Right hindlimb (tissue), 1 donor: ENCODE measurements at regions not wholly inside any gene's neighbourhood (a gene's known extent, or its start where the extent isn't known, plus 50 kb on each side); places are given as distances from the start of the nearest gene placed in this dataset.
A peak's percentile ranks its signal among the peaks of the same experiment; 100 is the strongest.

ENCODE experiments used
- DNase-seq: peaks from one replicate; pipeline ENCODE4 v3.0.0-alpha.2; 2018

GRCh38 chr11:133787379-133788141 lies 57.8 kb downstream of the SPATA19 start:
- peak; percentile 71 for DNase-seq

- no peak for DNase-seq
These were observed 59.4 kb downstream of the SPATA19 start for GRCh38 chr11:133785795-133786340.

GRCh38 chr11:133784359-133784758 lies 61.0 kb downstream of the SPATA19 start:
- DNase-seq, result no peak

GRCh38 chr11:133782116-133782725 lies 63.1 kb downstream of the SPATA19 start:
- no peak for DNase-seq

GRCh38 chr11:133778161-133778560 lies 67.2 kb downstream of the SPATA19 start:
- no peak for DNase-seq

- no peak for DNase-seq
These were observed 68.5 kb downstream of the SPATA19 start for GRCh38 chr11:133776671-133777367.

- no peak for DNase-seq
These were observed 82.8 kb downstream of the SPATA19 start for GRCh38 chr11:133762538-133762937.

- no peak for DNase-seq
These were observed 92.2 kb downstream of the SPATA19 start for GRCh38 chr11:133753150-133753549.

GRCh38 chr11:133749841-133750240 lies 95.5 kb downstream of the SPATA19 start:
- no peak for DNase-seq

- DNase-seq, result no peak
These were observed 97.9 kb downstream of the SPATA19 start for GRCh38 chr11:133747409-133747808.

- no peak for DNase-seq
These were observed 98.5 kb downstream of the SPATA19 start for GRCh38 chr11:133746663-133747306.

- no peak for DNase-seq
These were observed 99.5 kb downstream of the SPATA19 start for GRCh38 chr11:133745791-133746190.

GRCh38 chr11:133742353-133742752 lies 103.0 kb downstream of the SPATA19 start:
- DNase-seq, result no peak

- no peak for DNase-seq
These were observed 104.3 kb downstream of the SPATA19 start for GRCh38 chr11:133740963-133741362.

- DNase-seq, result no peak
These were observed 105.8 kb downstream of the SPATA19 start for GRCh38 chr11:133739481-133739880.

GRCh38 chr11:133738624-133739023 lies 106.7 kb downstream of the SPATA19 start:
- no peak for DNase-seq

GRCh38 chr11:133733631-133734030 lies 111.7 kb downstream of the SPATA19 start:
- no peak for DNase-seq

- no peak for DNase-seq
These were observed 113.1 kb downstream of the SPATA19 start for GRCh38 chr11:133732109-133732674.

GRCh38 chr11:133727774-133728173 lies 117.5 kb downstream of the SPATA19 start:
- DNase-seq, result no peak

GRCh38 chr11:133726542-133726941 lies 118.8 kb downstream of the SPATA19 start:
- DNase-seq, result no peak

GRCh38 chr11:133724116-133724515 lies 121.2 kb downstream of the SPATA19 start:
- DNase-seq, result peak; percentile 43

- peak; percentile 44 for DNase-seq
These were observed 122.3 kb downstream of the SPATA19 start for GRCh38 chr11:133723056-133723455.

GRCh38 chr11:133720951-133721350 lies 124.4 kb downstream of the SPATA19 start:
- DNase-seq, result no peak
